Stimulated activated CD4-positive, alpha-beta T cell treated with anti-CD3 and anti-CD28 coated beads, Interleukin-12 subunit alpha, Interleukin-12 subunit beta, amount 100 ng/mL, for 24 hours (primary cell): ENCODE measurements at regions not wholly inside any gene's neighbourhood (a gene's known extent, or its start where the extent isn't known, plus 50 kb on each side); places are given as distances from the start of the nearest gene placed in this dataset.
"Not testable (repeated sequence)": the region's sequence is repeated elsewhere in the genome, so short reads cannot be mapped to it uniquely, and the experiment has no call there.

Experiments
- DNase-seq, 2 experiments: peaks; one replicate each; pipeline ENCODE4 v3.0.0-alpha.2; 2020; ENCODE audit warnings: low read depth in 2 of 2

- not testable (repeated sequence) for DNase-seq
Observed at GRCh38 chr3:75590382-75590781, 73.7 kb upstream of the FRG2C start.

GRCh38 chr3:75604286-75604934 lies 59.7 kb upstream of the FRG2C start:
- DNase-seq, result peak in 1 of 2 experiments; percentile 17

- not testable (repeated sequence) for DNase-seq
Observed at GRCh38 chr3:75607996-75608395, 56.1 kb upstream of the FRG2C start.

GRCh38 chr3:75609598-75609997 lies 54.5 kb upstream of the FRG2C start:
- not testable (repeated sequence) for DNase-seq

- DNase-seq, result no peak
Observed at GRCh38 chr3:75610773-75611172, 53.4 kb upstream of the FRG2C start.

- not testable (repeated sequence) for DNase-seq
Observed at GRCh38 chr3:75611724-75612460, 52.2 kb upstream of the FRG2C start.
